ENCODE measurements at regions not wholly inside any gene's neighbourhood (a gene's known extent, or its start where the extent isn't known, plus 50 kb on each side); places are given as distances from the start of the nearest gene placed in this dataset.

DNA sequence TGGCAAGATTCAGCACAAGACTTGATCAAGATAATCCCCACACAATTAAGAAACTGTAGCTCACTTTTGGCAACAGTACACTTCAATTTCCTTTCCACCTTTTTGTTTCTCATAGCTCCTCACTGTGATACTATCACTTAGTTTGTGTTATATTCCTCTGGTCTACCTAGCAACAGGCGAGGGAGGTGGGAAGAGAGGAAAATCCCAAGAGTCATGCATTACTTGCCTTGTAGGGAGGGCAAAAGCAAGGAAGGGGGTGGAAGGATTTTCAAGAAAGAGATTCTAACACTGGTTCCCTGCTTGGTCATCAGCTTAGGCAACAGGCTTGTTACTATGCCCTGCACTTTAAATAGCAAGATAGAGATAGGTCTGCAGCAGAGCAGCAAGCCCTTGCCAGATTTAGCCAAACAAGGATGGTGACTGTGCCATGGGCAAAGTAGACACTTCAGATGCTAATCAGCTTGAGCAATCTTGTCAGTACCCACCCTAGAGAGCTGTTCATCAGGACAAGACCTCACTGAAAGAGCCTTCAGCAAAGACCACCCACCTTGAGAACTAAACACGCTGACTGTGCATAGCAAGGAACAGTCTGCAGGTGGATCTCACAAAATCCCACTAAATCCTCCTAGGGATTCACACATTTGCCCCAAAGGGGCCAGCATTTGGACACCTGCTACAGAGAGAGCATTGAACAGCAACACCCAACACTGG is 134.6 kb downstream of the MBD2 start:
- no peak overlapping the region for H2AK5ac ChIP-seq (ENCODE audit: low read length, severe bottlenecking)
- no peaks in the 10 kb centered on the region for H3K36me3 ChIP-seq (ENCODE audit: control insufficient read depth in 1 of 2, insufficient read depth in 2 of 2, low read depth in 1 of 2, low read length in 2 of 2)
- no peak overlapping the region for H3K4ac ChIP-seq (ENCODE audit: low read depth in 1 of 2, low read length in 2 of 2)
- H3K9me3 ChIP-seq (ENCODE audit: control insufficient read depth, low read length): no peaks in the 10 kb centered on the region
- no peak overlapping the region for H3K9ac ChIP-seq (ENCODE audit: low read length)
- WGBS: 87% methylated on average over 2 of the region's 2 CpGs
- H3K18ac ChIP-seq (ENCODE audit: low read depth in 1 of 2, low read length in 2 of 2): no peak overlapping the region
- no peak overlapping the region for H2BK5ac ChIP-seq (ENCODE audit: low read depth, low read length, poor library complexity, severe bottlenecking)
- no peak overlapping the region for H3K14ac ChIP-seq (ENCODE audit: low read length in 2 of 2)
- H2AFZ ChIP-seq (ENCODE audit: low read depth, low read length): no peak overlapping the region
- no peak for DNase-seq
- H3K27me3 ChIP-seq (ENCODE audit: control insufficient read depth in 1 of 2, insufficient read depth in 1 of 2, low read length in 2 of 2): no peaks in the 10 kb centered on the region
- no peak overlapping the region for H3K23ac ChIP-seq (ENCODE audit: low read length in 2 of 2)
- no peak overlapping the region for H2BK120ac ChIP-seq (ENCODE audit: low read depth, low read length)
- no peaks in the 10 kb centered on the region for H3K79me1 ChIP-seq (replicated peaks; ENCODE audit: low read length, poor library complexity, severe bottlenecking)
- H2BK12ac ChIP-seq (ENCODE audit: low read length in 2 of 2): no peak overlapping the region
- no peak overlapping the region for H3K27ac ChIP-seq (ENCODE audit: low read length, poor library complexity, severe bottlenecking)
- no peak overlapping the region for H3K4me2 ChIP-seq (ENCODE audit: low read length, poor library complexity, severe bottlenecking)
- H3K4me3 ChIP-seq (ENCODE audit: insufficient read depth in 1 of 2, low read depth in 1 of 2, low read length in 2 of 2): no peak overlapping the region
- no peak overlapping the region for H4K91ac ChIP-seq (ENCODE audit: low read length)
- no peak overlapping the region for H4K8ac ChIP-seq (ENCODE audit: low read length)
- peaks cover 8% of the 10 kb centered on the region for H3K4me1 ChIP-seq (ENCODE audit: control insufficient read depth, insufficient read depth, low read depth, low read length)
- no peak overlapping the region for H2BK15ac ChIP-seq (ENCODE audit: low read depth, poor library complexity, severe bottlenecking)

DNA sequence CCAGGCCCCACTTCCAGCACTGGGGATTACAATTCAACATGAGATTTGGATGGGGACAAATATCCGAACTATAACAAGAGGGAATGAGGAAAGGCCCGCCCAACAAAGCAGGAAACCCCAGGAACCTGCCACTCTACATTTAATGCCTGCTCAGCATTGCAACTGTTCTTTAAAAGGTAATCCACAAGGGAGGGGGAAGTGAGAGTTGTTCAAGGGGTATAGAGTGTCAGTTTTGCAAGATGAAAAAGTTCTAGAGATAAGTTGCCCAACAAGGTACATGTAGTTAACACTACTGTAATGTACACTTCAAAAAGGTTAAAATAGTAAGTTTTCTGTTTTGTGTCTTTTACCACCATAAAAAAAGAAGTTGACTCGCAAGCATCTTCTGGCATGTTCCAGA is 137.6 kb downstream of the MBD2 start:
- Histone ChIP-seq H3K4ac (ENCODE audit: low read depth in 1 of 2, low read length in 2 of 2) (no peak overlapping the region), H2AK5ac (ENCODE audit: low read length, severe bottlenecking) (no peak overlapping the region), H2BK5ac (ENCODE audit: low read depth, low read length, poor library complexity, severe bottlenecking) (no peak overlapping the region), H3K27ac (ENCODE audit: low read length, poor library complexity, severe bottlenecking) (no peak overlapping the region), H4K8ac (ENCODE audit: low read length) (no peak overlapping the region), H3K14ac (ENCODE audit: low read length in 2 of 2) (no peak overlapping the region), H3K9ac (ENCODE audit: low read length) (no peak overlapping the region), H2BK12ac (ENCODE audit: low read length in 2 of 2) (no peak overlapping the region), H2AFZ (ENCODE audit: low read depth, low read length) (no peak overlapping the region), H3K23ac (ENCODE audit: low read length in 2 of 2) (no peak overlapping the region), H3K79me1 (replicated peaks; ENCODE audit: low read length, poor library complexity, severe bottlenecking) (no peaks in the 10 kb centered on the region), H2BK15ac (ENCODE audit: low read depth, poor library complexity, severe bottlenecking) (no peak overlapping the region), H3K4me3 (ENCODE audit: insufficient read depth in 1 of 2, low read depth in 1 of 2, low read length in 2 of 2) (no peak overlapping the region), H4K91ac (ENCODE audit: low read length) (no peak overlapping the region), H3K27me3 (ENCODE audit: control insufficient read depth in 1 of 2, insufficient read depth in 1 of 2, low read length in 2 of 2) (no peaks in the 10 kb centered on the region), H3K18ac (ENCODE audit: low read depth in 1 of 2, low read length in 2 of 2) (no peak overlapping the region), H3K9me3 (ENCODE audit: control insufficient read depth, low read length) (no peaks in the 10 kb centered on the region), H2BK120ac (ENCODE audit: low read depth, low read length) (no peak overlapping the region), H3K4me1 (ENCODE audit: control insufficient read depth, insufficient read depth, low read depth, low read length) (peaks cover 8% of the 10 kb centered on the region), H3K36me3 (ENCODE audit: control insufficient read depth in 1 of 2, insufficient read depth in 2 of 2, low read depth in 1 of 2, low read length in 2 of 2) (no peaks in the 10 kb centered on the region), H3K4me2 (ENCODE audit: low read length, poor library complexity, severe bottlenecking) (no peak overlapping the region)
- 97% methylated on average over 3 of the region's 3 CpGs for WGBS
- no peak for DNase-seq

DNA sequence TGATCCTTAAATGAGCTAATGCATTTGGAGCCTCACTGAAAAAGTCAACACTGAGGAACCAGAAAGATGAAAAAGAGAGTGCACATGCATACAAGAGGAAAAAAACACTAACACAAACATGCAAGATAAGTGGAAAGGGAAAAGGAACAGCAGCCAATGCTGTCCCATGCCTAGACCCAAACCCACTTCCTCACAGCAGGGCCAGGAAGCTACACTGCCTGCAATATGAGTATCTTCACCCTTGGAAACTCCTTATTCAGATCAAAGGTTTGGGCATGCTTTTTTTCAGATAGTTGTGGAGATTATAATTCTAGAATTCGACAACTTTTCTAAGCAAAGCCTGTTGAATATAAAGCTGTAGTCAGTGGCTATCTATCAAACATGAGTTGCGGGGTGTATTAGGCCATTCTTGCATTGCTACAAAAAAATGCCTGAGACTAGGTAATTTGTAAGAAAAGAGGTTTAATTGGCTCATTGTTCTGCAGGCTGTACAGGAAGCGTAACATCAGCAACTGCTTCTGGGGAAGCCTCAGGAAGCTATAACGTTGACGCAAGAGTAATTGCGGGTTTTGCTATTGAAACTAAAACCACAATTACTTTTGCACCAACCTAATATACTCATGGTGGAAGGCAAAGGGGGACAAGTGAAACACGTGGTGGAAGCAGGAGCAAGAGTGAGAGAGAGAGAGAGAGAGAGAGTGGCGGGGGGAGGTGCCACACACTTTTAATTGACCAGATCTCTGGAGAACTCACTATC is 138.2 kb downstream of the MBD2 start:
- Histone ChIP-seq H3K4me1 (ENCODE audit: control insufficient read depth, insufficient read depth, low read depth, low read length) (peaks cover 5% of the 10 kb centered on the region), H3K36me3 (ENCODE audit: control insufficient read depth in 1 of 2, insufficient read depth in 2 of 2, low read depth in 1 of 2, low read length in 2 of 2) (no peaks in the 10 kb centered on the region), H2BK15ac (ENCODE audit: low read depth, poor library complexity, severe bottlenecking) (no peak overlapping the region), H3K4ac (ENCODE audit: low read depth in 1 of 2, low read length in 2 of 2) (no peak overlapping the region), H2AFZ (ENCODE audit: low read depth, low read length) (no peak overlapping the region), H2AK5ac (ENCODE audit: low read length, severe bottlenecking) (no peak overlapping the region), H2BK12ac (ENCODE audit: low read length in 2 of 2) (no peak overlapping the region), H2BK120ac (ENCODE audit: low read depth, low read length) (no peak overlapping the region), H3K18ac (ENCODE audit: low read depth in 1 of 2, low read length in 2 of 2) (no peak overlapping the region), H2BK5ac (ENCODE audit: low read depth, low read length, poor library complexity, severe bottlenecking) (peak overlapping the region; percentile 63), H3K4me3 (ENCODE audit: insufficient read depth in 1 of 2, low read depth in 1 of 2, low read length in 2 of 2) (no peak overlapping the region), H3K27me3 (ENCODE audit: control insufficient read depth in 1 of 2, insufficient read depth in 1 of 2, low read length in 2 of 2) (no peaks in the 10 kb centered on the region), H3K79me1 (replicated peaks; ENCODE audit: low read length, poor library complexity, severe bottlenecking) (no peaks in the 10 kb centered on the region), H3K4me2 (ENCODE audit: low read length, poor library complexity, severe bottlenecking) (no peak overlapping the region), H4K8ac (ENCODE audit: low read length) (no peak overlapping the region), H3K27ac (ENCODE audit: low read length, poor library complexity, severe bottlenecking) (no peak overlapping the region), H3K23ac (ENCODE audit: low read length in 2 of 2) (no peak overlapping the region), H4K91ac (ENCODE audit: low read length) (no peak overlapping the region), H3K9ac (ENCODE audit: low read length) (no peak overlapping the region), H3K14ac (ENCODE audit: low read length in 2 of 2) (no peak overlapping the region), H3K9me3 (ENCODE audit: control insufficient read depth, low read length) (no peaks in the 10 kb centered on the region)
- WGBS: 90% methylated on average over 6 of the region's 8 CpGs
- DNase-seq: no peak

DNA sequence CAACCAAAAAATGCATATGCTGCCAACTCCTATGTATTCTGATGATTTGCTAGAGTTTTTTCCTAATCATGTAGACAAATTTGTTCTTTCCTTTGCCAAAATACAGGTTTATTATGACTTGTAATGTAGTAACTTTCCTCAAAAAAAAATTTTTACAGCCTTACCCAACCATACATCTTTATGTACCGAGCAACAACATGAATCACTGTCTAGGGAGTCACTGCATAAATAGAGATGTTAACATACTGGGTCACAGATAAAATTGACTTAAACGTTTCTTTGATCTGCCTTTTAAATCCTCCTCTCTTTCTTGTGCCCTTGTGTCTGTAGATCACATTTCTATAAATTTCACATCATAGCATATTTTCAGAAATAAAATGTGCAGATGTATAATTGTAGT is 143.6 kb downstream of the MBD2 start:
- H2BK5ac ChIP-seq (ENCODE audit: low read depth, low read length, poor library complexity, severe bottlenecking): no peak overlapping the region
- no peak overlapping the region for H3K4me3 ChIP-seq (ENCODE audit: insufficient read depth in 1 of 2, low read depth in 1 of 2, low read length in 2 of 2)
- no peak overlapping the region for H4K8ac ChIP-seq (ENCODE audit: low read length)
- H3K36me3 ChIP-seq (ENCODE audit: control insufficient read depth in 1 of 2, insufficient read depth in 2 of 2, low read depth in 1 of 2, low read length in 2 of 2): no peaks in the 10 kb centered on the region
- no peak overlapping the region for H3K4me2 ChIP-seq (ENCODE audit: low read length, poor library complexity, severe bottlenecking)
- H2BK15ac ChIP-seq (ENCODE audit: low read depth, poor library complexity, severe bottlenecking): no peak overlapping the region
- no peak overlapping the region for H3K27ac ChIP-seq (ENCODE audit: low read length, poor library complexity, severe bottlenecking)
- H3K9me3 ChIP-seq (ENCODE audit: control insufficient read depth, low read length): no peaks in the 10 kb centered on the region
- no peak overlapping the region for H3K4ac ChIP-seq (ENCODE audit: low read depth in 1 of 2, low read length in 2 of 2)
- H3K79me1 ChIP-seq (replicated peaks; ENCODE audit: low read length, poor library complexity, severe bottlenecking): no peaks in the 10 kb centered on the region
- no peak overlapping the region for H3K18ac ChIP-seq (ENCODE audit: low read depth in 1 of 2, low read length in 2 of 2)
- no peak overlapping the region for H2AK5ac ChIP-seq (ENCODE audit: low read length, severe bottlenecking)
- H3K23ac ChIP-seq (ENCODE audit: low read length in 2 of 2): no peak overlapping the region
- no peaks in the 10 kb centered on the region for H3K4me1 ChIP-seq (ENCODE audit: control insufficient read depth, insufficient read depth, low read depth, low read length)
- no peak overlapping the region for H3K9ac ChIP-seq (ENCODE audit: low read length)
- no peak overlapping the region for H2BK120ac ChIP-seq (ENCODE audit: low read depth, low read length)
- no peak for DNase-seq
- H2AFZ ChIP-seq (ENCODE audit: low read depth, low read length): no peak overlapping the region
- H4K91ac ChIP-seq (ENCODE audit: low read length): no peak overlapping the region
- H3K27me3 ChIP-seq (ENCODE audit: control insufficient read depth in 1 of 2, insufficient read depth in 1 of 2, low read length in 2 of 2): no peaks in the 10 kb centered on the region
- H2BK12ac ChIP-seq (ENCODE audit: low read length in 2 of 2): no peak overlapping the region
- 90% methylated on average over 2 of the region's 2 CpGs for WGBS
- H3K14ac ChIP-seq (ENCODE audit: low read length in 2 of 2): no peak overlapping the region

Data from mesenchymal stem cell (in vitro differentiated cells and primary cell).